PC-9 (cell line): ENCODE measurements at regions not wholly inside any gene's neighbourhood (a gene's known extent, or its start where the extent isn't known, plus 50 kb on each side); places are given as distances from the start of the nearest gene placed in this dataset.

Experiments
- EZH2 ChIP-seq: fragments of 200-600 bp; sonication (generic); IDR thresholded peaks from 2 replicates; pipeline ENCODE4 v1.8.0; 2017; ENCODE audit warnings: antibody characterized with exemption, low read depth
- TF ChIP-seq, protein P1 (sequence below): fragments of 200-600 bp; sonication (generic); conservative IDR thresholded peaks from 2 replicates; pipeline ENCODE4 v1.6.1; 2017; ENCODE audit warnings: mixed run types, antibody characterized with exemption, mild to moderate bottlenecking, moderate library complexity

GRCh38 chrX:45497290-45497689 is 296.6 kb upstream of the DIPK2B start:
- TF ChIP-seq EZH2 = no peak
- TF ChIP-seq, protein P1, sequence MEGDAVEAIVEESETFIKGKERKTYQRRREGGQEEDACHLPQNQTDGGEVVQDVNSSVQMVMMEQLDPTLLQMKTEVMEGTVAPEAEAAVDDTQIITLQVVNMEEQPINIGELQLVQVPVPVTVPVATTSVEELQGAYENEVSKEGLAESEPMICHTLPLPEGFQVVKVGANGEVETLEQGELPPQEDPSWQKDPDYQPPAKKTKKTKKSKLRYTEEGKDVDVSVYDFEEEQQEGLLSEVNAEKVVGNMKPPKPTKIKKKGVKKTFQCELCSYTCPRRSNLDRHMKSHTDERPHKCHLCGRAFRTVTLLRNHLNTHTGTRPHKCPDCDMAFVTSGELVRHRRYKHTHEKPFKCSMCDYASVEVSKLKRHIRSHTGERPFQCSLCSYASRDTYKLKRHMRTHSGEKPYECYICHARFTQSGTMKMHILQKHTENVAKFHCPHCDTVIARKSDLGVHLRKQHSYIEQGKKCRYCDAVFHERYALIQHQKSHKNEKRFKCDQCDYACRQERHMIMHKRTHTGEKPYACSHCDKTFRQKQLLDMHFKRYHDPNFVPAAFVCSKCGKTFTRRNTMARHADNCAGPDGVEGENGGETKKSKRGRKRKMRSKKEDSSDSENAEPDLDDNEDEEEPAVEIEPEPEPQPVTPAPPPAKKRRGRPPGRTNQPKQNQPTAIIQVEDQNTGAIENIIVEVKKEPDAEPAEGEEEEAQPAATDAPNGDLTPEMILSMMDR = no peak
